ENCODE measurements at regions not wholly inside any gene's neighbourhood (a gene's known extent, or its start where the extent isn't known, plus 50 kb on each side); places are given as distances from the start of the nearest gene placed in this dataset.
"Not testable (repeated sequence)": the region's sequence is repeated elsewhere in the genome, so short reads cannot be mapped to it uniquely, and the experiment has no call there.

- DNase-seq (no peak), ATAC-seq (peak; percentile 30)
- Histone ChIP-seq H3K4me1 (no peaks in the 10 kb centered on the region), H3K9me3 (no peaks in the 10 kb centered on the region), H3K27ac (no peak overlapping the region), H3K36me3 (no peaks in the 10 kb centered on the region), H3K4me3 (no peak overlapping the region), H3K27me3 (no peaks in the 10 kb centered on the region)
- intact Hi-C loops (cut with DNase I) = no loop called here
- no peak for TF ChIP-seq CTCF (IDR thresholded peaks at IDR 0.05)
Measured at GRCh38 chr4:17027495-17027894, 129.1 kb upstream of the LDB2 start.

- H3K9me3 ChIP-seq = no peaks in the 10 kb centered on the region
- TF ChIP-seq CTCF (IDR thresholded peaks at IDR 0.05) = no peak
- DNase-seq (no peak), ATAC-seq (no peak)
- H3K4me3 ChIP-seq = no peak overlapping the region
- H3K36me3 ChIP-seq = no peaks in the 10 kb centered on the region
- intact Hi-C loops (cut with DNase I) = no loop called here
- no peaks in the 10 kb centered on the region for H3K4me1 ChIP-seq
- no peaks in the 10 kb centered on the region for H3K27me3 ChIP-seq
- H3K27ac ChIP-seq = no peak overlapping the region
Measured at GRCh38 chr4:17024425-17024824, 126.0 kb upstream of the LDB2 start.

- H3K27ac ChIP-seq = no peak overlapping the region
- no peak for TF ChIP-seq CTCF (IDR thresholded peaks at IDR 0.05)
- H3K27me3 ChIP-seq = no peaks in the 10 kb centered on the region
- no peak overlapping the region for H3K4me3 ChIP-seq
- DNase-seq (no peak), ATAC-seq (no peak)
- intact Hi-C loops (cut with DNase I) = no loop called here
- no peaks in the 10 kb centered on the region for H3K9me3 ChIP-seq
- no peaks in the 10 kb centered on the region for H3K36me3 ChIP-seq
- H3K4me1 ChIP-seq = no peaks in the 10 kb centered on the region
Measured at GRCh38 chr4:17020901-17021300, 122.5 kb upstream of the LDB2 start.

- no peaks in the 10 kb centered on the region for H3K27me3 ChIP-seq
- H3K36me3 ChIP-seq = no peaks in the 10 kb centered on the region
- no peak overlapping the region for H3K4me3 ChIP-seq
- no peaks in the 10 kb centered on the region for H3K9me3 ChIP-seq
- no peak for DNase-seq
- intact Hi-C loops (cut with DNase I) = no loop called here
- no peak overlapping the region for H3K27ac ChIP-seq
- TF ChIP-seq CTCF (IDR thresholded peaks at IDR 0.05) = no peak
- no peaks in the 10 kb centered on the region for H3K4me1 ChIP-seq
- no peak for ATAC-seq
Measured at GRCh38 chr4:17020451-17020850, 122.0 kb upstream of the LDB2 start.

GRCh38 chr4:17018621-17019020 is 120.2 kb upstream of the LDB2 start:
- DNase-seq; H3K36me3 ChIP-seq; H3K4me3 ChIP-seq; ATAC-seq; H3K4me1 ChIP-seq; H3K27me3 ChIP-seq; H3K9me3 ChIP-seq; intact Hi-C loops (cut with DNase I); H3K27ac ChIP-seq: not testable (repeated sequence)

- H3K4me3 ChIP-seq = no peak overlapping the region
- DNase-seq = no peak
- H3K27ac ChIP-seq = no peak overlapping the region
- no peak for ATAC-seq
- no peaks in the 10 kb centered on the region for H3K9me3 ChIP-seq
- H3K4me1 ChIP-seq = no peaks in the 10 kb centered on the region
- TF ChIP-seq CTCF (IDR thresholded peaks at IDR 0.05) = no peak
- H3K36me3 ChIP-seq = no peaks in the 10 kb centered on the region
- intact Hi-C loops (cut with DNase I) = no loop called here
- H3K27me3 ChIP-seq = no peaks in the 10 kb centered on the region
Measured at GRCh38 chr4:17018013-17018412, 119.6 kb upstream of the LDB2 start.
